ENCODE measurements at regions not wholly inside any gene's neighbourhood (a gene's known extent, or its start where the extent isn't known, plus 50 kb on each side); places are given as distances from the start of the nearest gene placed in this dataset.
"Not testable (repeated sequence)": the region's sequence is repeated elsewhere in the genome, so short reads cannot be mapped to it uniquely, and the experiment has no call there.

- no peak for DNase-seq (ENCODE audit: low read depth in 3 of 3)
Measured at GRCh38 chr10:101280511-101280910, 51.2 kb upstream of the LBX1 start.

- DNase-seq (ENCODE audit: low read depth in 3 of 3), result not testable (repeated sequence)
Measured at GRCh38 chr10:101280921-101281320, 51.7 kb upstream of the LBX1 start.

GRCh38 chr10:101282947-101283346, 53.7 kb upstream of the LBX1 start:
- no peak for DNase-seq (ENCODE audit: low read depth in 3 of 3)

- no peak for DNase-seq (ENCODE audit: low read depth in 3 of 3)
Measured at GRCh38 chr10:101283762-101284100, 54.5 kb upstream of the LBX1 start.

- DNase-seq (ENCODE audit: low read depth in 3 of 3), result no peak
Measured at GRCh38 chr10:101284101-101284743, 55.0 kb upstream of the LBX1 start.

- DNase-seq (ENCODE audit: low read depth in 3 of 3), result no peak
Measured at GRCh38 chr10:101284744-101285463, 55.6 kb upstream of the LBX1 start.

GRCh38 chr10:101285519-101286070, 56.3 kb upstream of the LBX1 start:
- DNase-seq (ENCODE audit: low read depth in 3 of 3), result no peak

GRCh38 chr10:101286248-101287046, 57.2 kb upstream of the LBX1 start:
- DNase-seq (ENCODE audit: low read depth in 3 of 3), result no peak

- DNase-seq (ENCODE audit: low read depth in 3 of 3), result no peak
Measured at GRCh38 chr10:101287183-101287996, 58.1 kb upstream of the LBX1 start.

- no peak for DNase-seq (ENCODE audit: low read depth in 3 of 3)
Measured at GRCh38 chr10:101287997-101288635, 58.9 kb upstream of the LBX1 start.

GRCh38 chr10:101289541-101289940, 60.3 kb upstream of the LBX1 start:
- no peak for DNase-seq (ENCODE audit: low read depth in 3 of 3)

GRCh38 chr10:101290431-101290830, 61.2 kb upstream of the LBX1 start:
- no peak for DNase-seq (ENCODE audit: low read depth in 3 of 3)

GRCh38 chr10:101290881-101291280, 61.6 kb upstream of the LBX1 start:
- DNase-seq (ENCODE audit: low read depth in 3 of 3), result no peak

GRCh38 chr10:101291331-101292193, 62.3 kb upstream of the LBX1 start:
- DNase-seq (ENCODE audit: low read depth in 3 of 3), result peak; percentile 9 to 52 (median 25)

GRCh38 chr10:101292194-101293006, 61.6 kb upstream of the BTRC start:
- DNase-seq (ENCODE audit: low read depth in 3 of 3), result no peak

GRCh38 chr10:101293007-101293723, 60.8 kb upstream of the BTRC start:
- no peak for DNase-seq (ENCODE audit: low read depth in 3 of 3)

- no peak for DNase-seq (ENCODE audit: low read depth in 3 of 3)
Measured at GRCh38 chr10:101294109-101294508, 59.9 kb upstream of the BTRC start.

GRCh38 chr10:101295261-101295660, 58.7 kb upstream of the BTRC start:
- no peak for DNase-seq (ENCODE audit: low read depth in 3 of 3)

Measured in stimulated activated CD4-positive, alpha-beta T cell treated with anti-CD3 and anti-CD28 coated beads, TNF-alpha, amount 100 ng/mL, for 24 hours (primary cell).